ENCODE measurements at regions not wholly inside any gene's neighbourhood (a gene's known extent, or its start where the extent isn't known, plus 50 kb on each side); places are given as distances from the start of the nearest gene placed in this dataset.

DNA sequence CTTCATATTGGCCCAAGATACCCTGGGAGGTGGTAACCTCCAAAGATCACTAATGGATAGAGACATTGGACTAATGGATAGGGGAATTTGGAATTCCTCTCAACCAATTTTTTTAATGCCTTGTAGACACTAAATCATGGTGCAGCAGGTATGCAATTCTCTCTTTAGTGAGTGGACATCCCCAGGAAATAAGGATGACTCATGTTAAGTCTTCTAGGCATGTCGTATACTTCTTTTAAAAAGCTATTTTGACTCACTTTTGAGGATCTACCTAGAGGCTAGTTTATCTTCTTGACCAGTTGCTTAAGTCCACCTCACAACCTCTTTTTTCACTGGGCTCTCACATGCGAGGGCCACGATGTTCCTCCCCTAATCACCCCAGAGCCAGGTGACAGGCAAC, 211.6 kb upstream of the CDH12 start:
- Histone ChIP-seq H2AFZ (ENCODE audit: low read depth, low read length) (no peak overlapping the region), H3K4me1 (ENCODE audit: control insufficient read depth, extremely low read depth, insufficient read depth, low read length) (no peaks in the 10 kb centered on the region), H3K36me3 (ENCODE audit: control insufficient read depth in 2 of 2, extremely low read depth in 1 of 2, insufficient read depth in 2 of 2, low read length in 2 of 2) (no peaks in the 10 kb centered on the region), H3K4me3 (replicated peaks in 1 of 3; ENCODE audit: insufficient read depth in 1 of 3, low read depth in 1 of 3, low read length in 3 of 3) (no peak overlapping the region), H3K79me2 (ENCODE audit: control insufficient read depth, insufficient read depth, low read length) (no peaks in the 10 kb centered on the region), H3K4me2 (ENCODE audit: insufficient read depth, low read length) (no peak overlapping the region), H3K27me3 (ENCODE audit: control insufficient read depth in 2 of 2, insufficient read depth in 2 of 2, low read length in 2 of 2) (no peaks in the 10 kb centered on the region), H3K9me3 (replicated peaks; ENCODE audit: control insufficient read depth, insufficient read depth, low read length) (peaks cover 2% of the 10 kb centered on the region), H3K27ac (ENCODE audit: insufficient read depth, low read depth, low read length) (no peak overlapping the region), H3K9ac (replicated peaks; ENCODE audit: extremely low read depth, insufficient read depth, low read length) (no peak overlapping the region), H4K20me1 (replicated peaks; ENCODE audit: control insufficient read depth, extremely low read depth, insufficient read depth, low read length) (no peaks in the 10 kb centered on the region), H3K9me1 (replicated peaks; ENCODE audit: control insufficient read depth, extremely low read depth, insufficient read depth, low read length) (no peaks in the 10 kb centered on the region)
- FAIRE-seq (no peak), DNase-seq (ENCODE audit: low read depth, low spot score) (no peak)
- POLR2A ChIA-PET = no interaction called here
- BruUV-seq (replicated peaks) = no TSS peak
- dilution Hi-C loops (cut with MboI; ENCODE audit: extremely low pct_ligation_motif_present, low sequenced_read_pairs) = no loop called here
- CTCF ChIA-PET = no interaction called here
- TF ChIP-seq POLR2A (IDR thresholded peaks at IDR 0.05; ENCODE audit: low read depth, low read length) (no peak), EZH2 (IDR thresholded peaks at IDR 0.05; ENCODE audit: borderline replicate concordance, low read depth, low read length, severe bottlenecking) (no peak)
- TF ChIP-seq, protein P1, sequence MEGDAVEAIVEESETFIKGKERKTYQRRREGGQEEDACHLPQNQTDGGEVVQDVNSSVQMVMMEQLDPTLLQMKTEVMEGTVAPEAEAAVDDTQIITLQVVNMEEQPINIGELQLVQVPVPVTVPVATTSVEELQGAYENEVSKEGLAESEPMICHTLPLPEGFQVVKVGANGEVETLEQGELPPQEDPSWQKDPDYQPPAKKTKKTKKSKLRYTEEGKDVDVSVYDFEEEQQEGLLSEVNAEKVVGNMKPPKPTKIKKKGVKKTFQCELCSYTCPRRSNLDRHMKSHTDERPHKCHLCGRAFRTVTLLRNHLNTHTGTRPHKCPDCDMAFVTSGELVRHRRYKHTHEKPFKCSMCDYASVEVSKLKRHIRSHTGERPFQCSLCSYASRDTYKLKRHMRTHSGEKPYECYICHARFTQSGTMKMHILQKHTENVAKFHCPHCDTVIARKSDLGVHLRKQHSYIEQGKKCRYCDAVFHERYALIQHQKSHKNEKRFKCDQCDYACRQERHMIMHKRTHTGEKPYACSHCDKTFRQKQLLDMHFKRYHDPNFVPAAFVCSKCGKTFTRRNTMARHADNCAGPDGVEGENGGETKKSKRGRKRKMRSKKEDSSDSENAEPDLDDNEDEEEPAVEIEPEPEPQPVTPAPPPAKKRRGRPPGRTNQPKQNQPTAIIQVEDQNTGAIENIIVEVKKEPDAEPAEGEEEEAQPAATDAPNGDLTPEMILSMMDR (IDR thresholded peaks at IDR 0.05; ENCODE audit: extremely low read depth in 1 of 2, insufficient read depth in 1 of 2, low read depth in 1 of 2, low read length in 2 of 2) = no peak
- intact Hi-C loops (cut with micrococcal nuclease) = no loop called here

DNA sequence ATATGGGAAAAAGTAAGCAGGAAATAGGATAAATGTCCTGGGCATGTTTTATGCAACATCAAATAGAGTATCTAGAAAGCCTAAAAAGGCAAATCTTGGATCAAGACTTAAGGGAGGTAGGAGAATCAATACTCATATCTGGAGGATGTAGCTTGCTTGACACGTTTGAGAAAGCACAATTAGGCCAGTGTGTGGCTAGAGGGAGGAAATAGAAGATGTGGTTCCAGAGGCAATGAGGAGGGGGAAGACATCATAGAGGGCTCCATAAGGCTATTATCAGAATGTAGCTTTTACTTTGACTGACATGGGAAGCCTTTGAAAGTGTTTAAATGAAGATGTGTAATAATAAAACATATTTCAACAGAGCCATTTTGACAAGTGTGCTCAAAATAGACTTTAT, 200.7 kb upstream of the CDH12 start:
- Histone ChIP-seq H4K20me1 (replicated peaks; ENCODE audit: control insufficient read depth, extremely low read depth, insufficient read depth, low read length) (no peaks in the 10 kb centered on the region), H3K4me2 (ENCODE audit: insufficient read depth, low read length) (no peak overlapping the region), H3K79me2 (ENCODE audit: control insufficient read depth, insufficient read depth, low read length) (no peaks in the 10 kb centered on the region), H3K9me3 (replicated peaks; ENCODE audit: control insufficient read depth, insufficient read depth, low read length) (no peaks in the 10 kb centered on the region), H2AFZ (ENCODE audit: low read depth, low read length) (no peak overlapping the region), H3K36me3 (ENCODE audit: control insufficient read depth in 2 of 2, extremely low read depth in 1 of 2, insufficient read depth in 2 of 2, low read length in 2 of 2) (no peaks in the 10 kb centered on the region), H3K4me3 (replicated peaks in 1 of 3; ENCODE audit: insufficient read depth in 1 of 3, low read depth in 1 of 3, low read length in 3 of 3) (no peak overlapping the region), H3K27me3 (ENCODE audit: control insufficient read depth in 2 of 2, insufficient read depth in 2 of 2, low read length in 2 of 2) (no peaks in the 10 kb centered on the region), H3K27ac (ENCODE audit: insufficient read depth, low read depth, low read length) (no peak overlapping the region), H3K9me1 (replicated peaks; ENCODE audit: control insufficient read depth, extremely low read depth, insufficient read depth, low read length) (no peaks in the 10 kb centered on the region), H3K9ac (replicated peaks; ENCODE audit: extremely low read depth, insufficient read depth, low read length) (no peak overlapping the region), H3K4me1 (ENCODE audit: control insufficient read depth, extremely low read depth, insufficient read depth, low read length) (no peaks in the 10 kb centered on the region)
- TF ChIP-seq POLR2A (IDR thresholded peaks at IDR 0.05; ENCODE audit: low read depth, low read length) (no peak), FOS (IDR thresholded peaks at IDR 0.05; ENCODE audit: borderline replicate concordance, insufficient read depth, low read length) (no peak), POLR2AphosphoS5 (IDR thresholded peaks at IDR 0.05; ENCODE audit: insufficient read depth, low read depth, low read length) (no peak), JUN (IDR thresholded peaks at IDR 0.05; ENCODE audit: borderline replicate concordance, insufficient read depth, insufficient read length, low read depth) (no peak), EZH2 (IDR thresholded peaks at IDR 0.05; ENCODE audit: borderline replicate concordance, low read depth, low read length, severe bottlenecking) (no peak), MYC (IDR thresholded peaks at IDR 0.05; ENCODE audit: low read depth, low read length) (no peak), GATA2 (IDR thresholded peaks at IDR 0.05; ENCODE audit: insufficient read depth, insufficient read length, low read depth, low read length) (no peak)
- TF ChIP-seq, protein P1 (IDR thresholded peaks at IDR 0.05; ENCODE audit: extremely low read depth in 1 of 2, insufficient read depth in 1 of 2, low read depth in 1 of 2, low read length in 2 of 2) = no peak
- TF ChIP-seq, protein P2, sequence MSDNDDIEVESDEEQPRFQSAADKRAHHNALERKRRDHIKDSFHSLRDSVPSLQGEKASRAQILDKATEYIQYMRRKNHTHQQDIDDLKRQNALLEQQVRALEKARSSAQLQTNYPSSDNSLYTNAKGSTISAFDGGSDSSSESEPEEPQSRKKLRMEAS (IDR thresholded peaks at IDR 0.05; ENCODE audit: insufficient read depth, insufficient read length) = no peak
- no peak for FAIRE-seq
- ChIA-PET POLR2A (no interaction called here), CTCF (no interaction called here)
- dilution Hi-C loops (cut with MboI; ENCODE audit: extremely low pct_ligation_motif_present, low sequenced_read_pairs) = no loop called here
- no peak for DNase-seq (ENCODE audit: low read depth, low spot score)
- intact Hi-C loops (cut with micrococcal nuclease) = no loop called here
- BruUV-seq (replicated peaks) = no TSS peak
